ENCODE measurements at regions not wholly inside any gene's neighbourhood (a gene's known extent, or its start where the extent isn't known, plus 50 kb on each side); places are given as distances from the start of the nearest gene placed in this dataset.
A peak's percentile ranks its signal among the peaks of the same experiment; 100 is the strongest.

DNA sequence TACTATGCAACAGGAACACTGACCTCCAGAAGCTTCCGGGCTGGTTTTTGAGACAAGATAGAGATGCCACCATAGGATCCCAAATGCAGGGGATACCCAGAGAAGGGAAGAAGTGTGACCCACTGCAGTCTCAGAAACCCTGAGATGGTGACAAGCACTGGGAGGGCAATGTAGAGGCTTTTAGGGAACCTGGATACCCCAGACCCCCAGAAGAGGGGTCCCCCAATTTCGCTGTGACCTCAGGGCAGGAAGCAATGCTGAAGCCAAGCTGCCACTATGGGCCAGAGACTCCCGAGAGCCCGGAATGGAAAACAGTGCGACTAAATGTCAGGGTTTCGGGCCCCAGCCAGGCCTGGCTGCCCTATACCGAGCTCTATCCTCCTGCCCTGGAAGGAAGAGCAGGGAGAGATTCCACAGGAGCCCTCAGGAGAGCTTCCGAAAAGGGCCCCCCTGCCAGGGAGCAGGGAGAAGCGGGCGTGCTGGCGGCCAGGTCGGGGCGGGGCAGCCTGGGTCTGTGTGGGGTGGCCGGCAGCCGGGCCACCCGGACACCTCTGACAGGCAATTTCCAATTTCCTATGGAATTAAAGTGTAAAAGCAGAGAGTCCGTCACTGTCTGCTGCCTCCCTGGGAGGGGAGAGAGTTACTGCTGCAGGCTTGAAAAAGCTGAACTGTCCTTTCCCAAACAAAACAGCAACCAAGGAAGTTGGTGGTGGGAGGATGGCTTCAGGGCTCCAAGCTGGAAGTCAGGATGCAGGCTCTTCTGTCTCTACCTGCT, 154.2 kb downstream of the FGF18 start:
- DNase-seq (ENCODE audit: low spot score) (no peak), ATAC-seq (ENCODE audit: low FRiP score) (no peak)
- TF ChIP-seq, protein P1, sequence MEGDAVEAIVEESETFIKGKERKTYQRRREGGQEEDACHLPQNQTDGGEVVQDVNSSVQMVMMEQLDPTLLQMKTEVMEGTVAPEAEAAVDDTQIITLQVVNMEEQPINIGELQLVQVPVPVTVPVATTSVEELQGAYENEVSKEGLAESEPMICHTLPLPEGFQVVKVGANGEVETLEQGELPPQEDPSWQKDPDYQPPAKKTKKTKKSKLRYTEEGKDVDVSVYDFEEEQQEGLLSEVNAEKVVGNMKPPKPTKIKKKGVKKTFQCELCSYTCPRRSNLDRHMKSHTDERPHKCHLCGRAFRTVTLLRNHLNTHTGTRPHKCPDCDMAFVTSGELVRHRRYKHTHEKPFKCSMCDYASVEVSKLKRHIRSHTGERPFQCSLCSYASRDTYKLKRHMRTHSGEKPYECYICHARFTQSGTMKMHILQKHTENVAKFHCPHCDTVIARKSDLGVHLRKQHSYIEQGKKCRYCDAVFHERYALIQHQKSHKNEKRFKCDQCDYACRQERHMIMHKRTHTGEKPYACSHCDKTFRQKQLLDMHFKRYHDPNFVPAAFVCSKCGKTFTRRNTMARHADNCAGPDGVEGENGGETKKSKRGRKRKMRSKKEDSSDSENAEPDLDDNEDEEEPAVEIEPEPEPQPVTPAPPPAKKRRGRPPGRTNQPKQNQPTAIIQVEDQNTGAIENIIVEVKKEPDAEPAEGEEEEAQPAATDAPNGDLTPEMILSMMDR (IDR thresholded peaks at IDR 0.05), result no peak

DNA sequence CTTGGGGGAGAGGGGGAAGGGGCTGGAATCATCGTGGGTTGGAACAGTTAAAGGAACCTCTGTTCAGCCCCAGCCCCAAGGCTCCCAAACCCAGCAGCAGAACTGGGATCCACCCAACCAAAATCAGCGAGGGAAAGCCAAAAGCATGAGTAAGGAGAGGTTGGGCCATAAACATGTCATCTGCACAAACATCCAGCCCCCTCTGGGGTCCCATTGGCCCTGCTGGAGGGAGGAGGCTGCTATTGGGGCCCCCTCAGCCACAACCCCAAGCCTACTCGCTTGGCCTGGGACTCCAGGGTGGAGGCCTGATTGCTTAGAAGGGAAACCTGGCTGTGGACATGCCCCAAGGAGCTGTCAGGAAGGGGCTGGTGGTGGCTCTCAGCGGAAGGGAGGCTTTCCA, 154.9 kb downstream of the FGF18 start:
- ATAC-seq (ENCODE audit: low FRiP score) (no peak), DNase-seq (ENCODE audit: low spot score) (no peak)
- TF ChIP-seq, protein P1 (IDR thresholded peaks at IDR 0.05), result no peak

DNA sequence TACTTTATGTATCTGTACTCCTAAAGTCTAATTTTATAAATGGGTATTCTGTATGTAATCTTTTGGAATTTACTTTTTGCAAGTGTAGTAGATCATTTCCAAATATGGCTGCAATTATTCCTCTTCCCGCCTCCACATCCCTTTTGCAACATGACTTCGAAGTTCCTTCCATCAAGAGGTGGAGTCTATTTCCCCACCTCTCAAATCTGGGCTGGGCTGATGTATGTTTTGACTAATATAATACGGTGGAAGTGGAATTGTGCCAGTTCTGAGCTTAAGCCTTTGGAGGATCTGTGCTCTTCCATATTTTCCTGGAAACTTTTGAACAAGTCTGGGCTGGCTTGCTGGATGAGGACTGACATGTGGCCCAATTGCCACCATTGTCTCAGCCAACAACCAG, 155.9 kb downstream of the FGF18 start:
- TF ChIP-seq, protein P1 (IDR thresholded peaks at IDR 0.05), result no peak
- no peak for ATAC-seq (ENCODE audit: low FRiP score)
- no peak for DNase-seq (ENCODE audit: low spot score)

DNA sequence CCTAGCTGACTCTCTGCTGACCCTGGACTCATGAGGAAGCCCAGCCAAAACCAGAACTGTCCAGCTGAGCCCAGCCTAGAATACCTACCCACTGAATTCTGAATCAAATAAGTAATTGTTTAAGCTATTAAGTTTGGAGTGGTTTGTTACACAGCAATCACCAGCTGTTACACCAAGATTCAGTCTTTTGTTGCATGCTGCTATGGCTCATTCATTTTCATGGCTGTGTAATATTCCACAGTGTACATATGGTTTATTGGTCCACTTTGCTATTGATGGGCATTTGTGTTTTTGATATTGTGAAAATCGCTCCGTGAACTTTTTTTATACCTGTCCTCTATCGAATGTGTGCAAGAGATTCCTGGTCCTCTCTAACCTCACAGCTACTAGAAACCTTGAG, 156.4 kb downstream of the FGF18 start:
- ATAC-seq (ENCODE audit: low FRiP score), result no peak
- DNase-seq (ENCODE audit: low spot score), result no peak
- TF ChIP-seq, protein P1 (IDR thresholded peaks at IDR 0.05), result no peak

DNA sequence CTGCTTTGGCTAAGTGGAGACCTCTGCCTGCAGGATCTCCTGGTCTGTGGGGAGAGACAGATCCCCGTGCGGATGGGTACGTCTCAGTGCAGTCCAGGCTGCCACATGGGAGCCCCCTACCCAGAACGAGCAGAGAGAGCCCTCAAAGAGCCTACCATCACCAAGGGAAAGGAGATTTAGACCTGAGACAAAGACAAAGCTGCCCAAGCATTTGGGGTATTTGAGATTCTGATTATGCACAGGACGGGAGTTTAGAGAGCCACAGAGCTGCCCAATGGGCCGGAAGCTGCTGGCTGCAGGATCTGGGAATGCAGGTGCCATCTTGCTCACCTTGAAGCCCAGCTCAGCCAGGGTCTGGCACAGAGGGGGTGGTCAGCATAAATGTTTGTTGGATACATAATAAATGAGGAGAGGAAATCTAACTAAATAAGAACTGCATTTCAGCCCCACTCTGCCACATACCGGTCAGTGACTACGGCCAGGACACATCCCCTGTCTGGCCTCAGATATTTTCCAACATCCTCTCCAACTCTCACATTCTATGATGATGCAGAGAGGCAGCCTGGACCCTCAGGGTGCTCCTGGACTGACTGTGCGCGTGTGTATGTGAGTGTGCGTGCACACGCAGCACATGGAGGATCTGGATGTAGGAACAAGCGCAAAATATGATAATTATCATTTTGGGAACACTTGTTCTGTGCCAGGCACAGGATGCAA, 157.8 kb downstream of the FGF18 start:
- DNase-seq (ENCODE audit: low spot score) (no peak), ATAC-seq (ENCODE audit: low FRiP score) (no peak)
- TF ChIP-seq, protein P1 (IDR thresholded peaks at IDR 0.05), result no peak

DNA sequence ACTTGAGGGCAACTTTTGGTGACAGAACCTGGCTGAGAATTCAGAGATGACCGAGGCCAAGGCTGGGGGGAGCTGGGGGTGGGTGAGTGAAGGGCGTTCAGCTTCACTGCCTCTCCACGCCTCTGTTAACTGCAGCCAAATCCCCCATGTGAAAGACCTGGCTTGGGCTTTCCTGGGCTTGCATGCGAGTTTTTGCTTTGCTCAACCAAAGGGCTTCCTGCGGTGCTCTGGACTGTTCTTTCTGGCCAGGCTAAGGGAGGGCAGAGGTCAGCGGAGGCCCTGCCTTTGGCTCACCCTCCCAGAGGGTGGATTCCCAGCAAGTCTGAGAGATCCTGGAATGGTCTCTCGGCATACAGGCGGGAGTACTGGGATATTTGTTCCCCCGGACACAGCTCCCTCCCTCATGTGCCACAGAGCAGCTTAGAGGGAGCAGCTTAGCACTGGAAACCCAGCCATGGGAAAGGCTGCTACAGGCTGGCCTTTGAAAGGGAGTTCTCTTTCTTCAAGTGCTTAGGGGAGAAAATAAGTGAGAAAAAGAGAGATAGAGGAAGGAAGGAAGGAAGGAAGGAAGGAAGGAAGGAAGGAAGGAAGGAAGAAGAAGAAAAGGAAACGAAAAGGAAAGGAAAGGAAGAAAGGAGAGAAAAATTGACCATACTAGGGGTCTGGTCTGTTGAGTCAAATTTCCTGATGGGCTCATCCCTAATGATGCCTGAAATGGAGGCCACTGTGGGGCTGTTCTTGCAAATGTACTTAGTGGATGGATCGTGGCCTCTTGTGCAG, 158.8 kb downstream of the FGF18 start:
- ATAC-seq (ENCODE audit: low FRiP score) (peak; percentile 38), DNase-seq (ENCODE audit: low spot score) (no peak)
- TF ChIP-seq, protein P1 (IDR thresholded peaks at IDR 0.05), result no peak
